HL-60 (cell line): ENCODE measurements at regions not wholly inside any gene's neighbourhood (a gene's known extent, or its start where the extent isn't known, plus 50 kb on each side); places are given as distances from the start of the nearest gene placed in this dataset.

Experiments
- DNase-seq, 2 experiments: peaks; one replicate each; pipeline ENCODE4 v3.0.0-alpha.2; 2010 to 2020; ENCODE audit warnings: low read depth in 1 of 2, low spot score in 1 of 2
- H3K27ac ChIP-seq: fragments of 250-450 bp; sonication (Bioruptor Pico); replicated peaks from 2 replicates; pipeline ENCODE4 v1.5.1; 2020; ENCODE audit warnings: mild to moderate bottlenecking, moderate library complexity
- H3K27me3 ChIP-seq: fragments of 250-450 bp; sonication (Bioruptor Pico); 2 replicates; pipeline ENCODE4 v1.5.1; 2021; ENCODE audit warnings: mild to moderate bottlenecking, moderate library complexity; ENCODE audit not compliant: insufficient read depth, poor library complexity, severe bottlenecking
- H3K4me3 ChIP-seq: replicated peaks from 2 replicates; pipeline ENCODE4 v1.5.1; 2011; ENCODE audit warnings: mild to moderate bottlenecking, control low read depth, low read length; ENCODE audit not compliant: insufficient read depth
- GABPA ChIP-seq: IDR thresholded peaks from 2 replicates; pipeline ENCODE4 v1.6.1; 2012; ENCODE audit warnings: low read depth
- POLR2AphosphoS5 ChIP-seq: IDR thresholded peaks from 2 replicates; pipeline ENCODE4 v1.6.1; 2012; ENCODE audit warnings: low read depth
- REST ChIP-seq: IDR thresholded peaks from 2 replicates; pipeline ENCODE4 v1.6.1; 2012; ENCODE audit warnings: low read depth; ENCODE audit not compliant: insufficient replicate concordance
- SPI1 ChIP-seq: IDR thresholded peaks from 2 replicates; pipeline ENCODE4 v1.6.1; 2012; ENCODE audit warnings: low read depth, mild to moderate bottlenecking, borderline replicate concordance
- TF ChIP-seq, protein P1 (sequence below): IDR thresholded peaks from one replicate; pipeline ENCODE4 v1.5.1; 2011; ENCODE audit warnings: low read length, control low read depth, inconsistent platforms; ENCODE audit not compliant: insufficient read depth

DNA sequence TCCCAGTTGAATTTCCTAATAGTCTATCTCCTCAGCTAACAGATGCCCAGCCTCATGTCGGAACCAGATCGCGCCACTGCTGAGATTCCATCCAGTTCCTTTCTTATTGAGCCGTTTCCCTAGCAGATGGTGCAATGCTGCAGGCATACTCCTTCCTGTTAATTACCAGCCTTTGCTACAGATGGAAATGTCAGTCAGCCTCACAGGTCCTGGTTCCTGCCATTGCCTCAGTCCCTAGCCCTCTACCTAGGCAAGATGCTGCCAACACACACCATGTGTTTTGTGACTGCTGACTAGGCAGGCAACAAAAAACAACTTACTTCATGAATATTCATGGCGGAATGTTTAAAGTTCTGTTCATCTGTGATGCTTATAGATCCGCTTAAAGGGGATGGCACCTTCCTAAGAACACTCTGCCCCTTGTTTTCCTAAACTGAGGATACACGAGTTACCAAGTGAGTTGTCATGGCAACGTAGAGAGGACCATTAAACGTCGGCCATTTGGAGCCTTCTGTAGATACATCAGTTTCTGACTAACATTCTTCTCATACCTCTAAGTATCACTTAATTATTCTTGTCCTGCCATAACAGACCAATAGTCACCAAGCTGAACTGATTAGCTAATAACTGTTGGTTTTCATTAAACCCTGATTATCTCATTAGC is 749.5 kb downstream of the RNF144A start:
- H3K4me3 ChIP-seq, result no peak overlapping the region
- no peak overlapping the region for H3K27ac ChIP-seq
- DNase-seq, result no peak
- TF ChIP-seq POLR2AphosphoS5, result no peak
- TF ChIP-seq REST, result no peak
- peaks cover 2% of the 10 kb centered on the region for H3K27me3 ChIP-seq

DNA sequence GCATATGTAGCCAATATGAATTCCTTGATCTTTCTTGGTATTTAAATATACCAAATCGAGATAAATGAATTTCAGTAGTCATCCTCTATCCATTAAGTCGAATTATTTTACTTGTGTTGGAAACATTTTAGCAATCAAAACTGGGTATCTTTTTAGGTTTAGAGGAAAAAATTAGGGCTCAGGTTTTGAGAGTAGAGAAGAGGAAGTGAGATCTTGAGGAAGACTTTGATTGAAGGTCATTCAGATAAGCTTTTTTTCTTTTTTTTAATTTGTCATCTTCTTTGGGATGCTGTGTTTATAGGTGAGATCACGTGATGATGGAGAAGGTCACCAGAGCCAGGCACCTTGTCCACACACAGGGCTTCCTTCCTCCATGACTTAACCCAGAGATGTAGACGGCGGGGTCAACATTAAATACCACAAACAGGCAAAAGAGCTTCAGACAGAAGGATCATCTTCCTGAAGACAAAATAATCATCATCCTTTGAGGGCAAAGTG is 750.1 kb downstream of the RNF144A start:
- no peak overlapping the region for H3K4me3 ChIP-seq
- H3K27ac ChIP-seq, result no peak overlapping the region
- H3K27me3 ChIP-seq, result peaks cover 2% of the 10 kb centered on the region
- DNase-seq, result no peak
- no peak for TF ChIP-seq REST
- TF ChIP-seq, protein P1, sequence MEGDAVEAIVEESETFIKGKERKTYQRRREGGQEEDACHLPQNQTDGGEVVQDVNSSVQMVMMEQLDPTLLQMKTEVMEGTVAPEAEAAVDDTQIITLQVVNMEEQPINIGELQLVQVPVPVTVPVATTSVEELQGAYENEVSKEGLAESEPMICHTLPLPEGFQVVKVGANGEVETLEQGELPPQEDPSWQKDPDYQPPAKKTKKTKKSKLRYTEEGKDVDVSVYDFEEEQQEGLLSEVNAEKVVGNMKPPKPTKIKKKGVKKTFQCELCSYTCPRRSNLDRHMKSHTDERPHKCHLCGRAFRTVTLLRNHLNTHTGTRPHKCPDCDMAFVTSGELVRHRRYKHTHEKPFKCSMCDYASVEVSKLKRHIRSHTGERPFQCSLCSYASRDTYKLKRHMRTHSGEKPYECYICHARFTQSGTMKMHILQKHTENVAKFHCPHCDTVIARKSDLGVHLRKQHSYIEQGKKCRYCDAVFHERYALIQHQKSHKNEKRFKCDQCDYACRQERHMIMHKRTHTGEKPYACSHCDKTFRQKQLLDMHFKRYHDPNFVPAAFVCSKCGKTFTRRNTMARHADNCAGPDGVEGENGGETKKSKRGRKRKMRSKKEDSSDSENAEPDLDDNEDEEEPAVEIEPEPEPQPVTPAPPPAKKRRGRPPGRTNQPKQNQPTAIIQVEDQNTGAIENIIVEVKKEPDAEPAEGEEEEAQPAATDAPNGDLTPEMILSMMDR, result no peak
- no peak for TF ChIP-seq GABPA
- no peak for TF ChIP-seq POLR2AphosphoS5
- TF ChIP-seq SPI1, result no peak

DNA sequence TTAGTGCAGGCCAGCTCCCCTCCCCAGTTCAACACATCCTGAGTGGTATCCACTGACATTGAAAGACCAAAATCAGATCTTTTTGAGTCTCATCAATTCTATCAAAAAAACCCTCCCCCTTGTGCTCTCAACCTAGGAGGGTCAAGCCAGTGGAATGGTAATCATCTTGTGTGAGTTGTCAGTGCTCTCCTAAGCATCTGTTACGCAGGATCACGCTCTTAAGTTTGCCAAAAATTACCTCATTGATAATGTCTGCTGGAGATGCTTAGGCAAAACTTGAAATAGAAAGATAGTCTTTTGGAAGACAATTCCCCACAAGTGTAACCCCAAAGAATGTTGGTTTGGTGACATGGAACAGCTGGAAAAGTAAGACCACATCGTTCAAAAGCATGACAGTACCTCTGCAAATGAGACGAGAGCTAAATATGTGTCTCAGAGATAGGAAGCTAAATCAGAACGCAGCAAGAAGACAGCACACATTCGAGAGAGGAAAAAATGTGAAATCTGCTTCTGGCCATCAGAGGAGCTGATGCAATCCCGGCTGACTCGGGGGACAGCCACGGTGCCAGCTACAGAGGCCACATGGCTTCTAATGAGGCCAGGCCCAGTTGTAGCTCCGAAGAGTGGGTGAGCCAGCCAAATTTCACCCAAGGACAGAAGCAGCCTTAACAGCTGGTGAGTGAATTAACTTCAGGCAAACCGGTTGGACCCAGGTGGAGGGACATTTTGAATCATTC is 753.9 kb downstream of the RNF144A start:
- Histone ChIP-seq H3K27me3 (peaks cover 2% of the 10 kb centered on the region), H3K4me3 (no peak overlapping the region), H3K27ac (no peak overlapping the region)
- no peak for DNase-seq
- TF ChIP-seq, protein P1, result no peak
- TF ChIP-seq POLR2AphosphoS5 (no peak), SPI1 (no peak), GABPA (no peak), REST (no peak)
